GM12865 (cell line): ENCODE measurements at regions not wholly inside any gene's neighbourhood (a gene's known extent, or its start where the extent isn't known, plus 50 kb on each side); places are given as distances from the start of the nearest gene placed in this dataset.

ENCODE experiments used
- DNase-seq: peaks from one replicate; pipeline ENCODE4 v3.0.0; 2010; ENCODE audit warnings: low read depth
- H3K4me3 ChIP-seq: 2 replicates; pipeline ENCODE4 v1.5.1; 2011; ENCODE audit warnings: mild to moderate bottlenecking, low read depth, low read length, control low read depth
- TF ChIP-seq, protein P1 (sequence below): IDR thresholded peaks from 2 replicates; pipeline ENCODE4 v1.5.1; 2011; ENCODE audit warnings: low read length, control low read depth, low read depth, inconsistent platforms; ENCODE audit not compliant: insufficient read depth; ENCODE audit errors: missing control alignments

DNA sequence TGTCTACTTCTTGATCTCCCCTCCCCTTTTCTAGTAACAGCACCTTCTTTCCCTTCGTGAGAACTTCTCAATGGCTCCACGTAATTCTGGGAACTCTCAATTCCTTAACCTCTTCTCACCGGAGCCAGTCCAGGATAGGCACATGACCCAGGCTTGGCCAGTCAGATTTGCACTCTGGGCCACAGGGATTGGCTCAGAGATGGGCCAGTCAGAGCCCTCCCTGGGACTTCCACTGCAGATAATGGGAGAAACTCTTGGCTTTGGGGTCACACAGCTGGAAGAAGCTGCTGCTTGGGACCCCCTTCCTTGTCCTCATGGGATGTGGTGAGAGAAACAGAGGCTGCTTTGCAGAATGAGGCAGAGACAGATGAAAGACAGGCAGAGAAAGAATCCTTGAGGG is 302.3 kb downstream of the PTPRU start:
- TF ChIP-seq, protein P1, sequence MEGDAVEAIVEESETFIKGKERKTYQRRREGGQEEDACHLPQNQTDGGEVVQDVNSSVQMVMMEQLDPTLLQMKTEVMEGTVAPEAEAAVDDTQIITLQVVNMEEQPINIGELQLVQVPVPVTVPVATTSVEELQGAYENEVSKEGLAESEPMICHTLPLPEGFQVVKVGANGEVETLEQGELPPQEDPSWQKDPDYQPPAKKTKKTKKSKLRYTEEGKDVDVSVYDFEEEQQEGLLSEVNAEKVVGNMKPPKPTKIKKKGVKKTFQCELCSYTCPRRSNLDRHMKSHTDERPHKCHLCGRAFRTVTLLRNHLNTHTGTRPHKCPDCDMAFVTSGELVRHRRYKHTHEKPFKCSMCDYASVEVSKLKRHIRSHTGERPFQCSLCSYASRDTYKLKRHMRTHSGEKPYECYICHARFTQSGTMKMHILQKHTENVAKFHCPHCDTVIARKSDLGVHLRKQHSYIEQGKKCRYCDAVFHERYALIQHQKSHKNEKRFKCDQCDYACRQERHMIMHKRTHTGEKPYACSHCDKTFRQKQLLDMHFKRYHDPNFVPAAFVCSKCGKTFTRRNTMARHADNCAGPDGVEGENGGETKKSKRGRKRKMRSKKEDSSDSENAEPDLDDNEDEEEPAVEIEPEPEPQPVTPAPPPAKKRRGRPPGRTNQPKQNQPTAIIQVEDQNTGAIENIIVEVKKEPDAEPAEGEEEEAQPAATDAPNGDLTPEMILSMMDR: no peak
- DNase-seq: no peak
- no peak overlapping the region for H3K4me3 ChIP-seq

DNA sequence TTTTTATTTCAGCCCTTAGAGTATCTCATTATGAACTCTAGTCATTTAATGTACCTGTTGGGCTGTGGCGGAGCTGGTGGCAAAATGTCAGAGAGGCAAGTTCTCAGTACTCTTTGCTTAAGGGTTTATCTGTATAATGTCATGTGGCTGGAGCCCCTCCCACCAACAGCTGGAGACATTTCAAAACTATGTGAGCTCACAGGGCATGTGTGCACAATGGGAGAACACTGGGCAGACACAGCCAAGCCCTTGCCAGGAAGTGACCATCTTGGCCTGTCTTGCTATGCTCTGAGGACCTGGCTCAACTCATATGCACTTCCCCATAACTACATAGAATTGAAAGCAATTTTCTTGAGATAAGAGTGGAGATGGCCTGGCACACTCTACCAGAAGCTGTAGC is 296.4 kb downstream of the PTPRU start:
- no peak for DNase-seq
- no peak overlapping the region for H3K4me3 ChIP-seq
- TF ChIP-seq, protein P1: no peak

DNA sequence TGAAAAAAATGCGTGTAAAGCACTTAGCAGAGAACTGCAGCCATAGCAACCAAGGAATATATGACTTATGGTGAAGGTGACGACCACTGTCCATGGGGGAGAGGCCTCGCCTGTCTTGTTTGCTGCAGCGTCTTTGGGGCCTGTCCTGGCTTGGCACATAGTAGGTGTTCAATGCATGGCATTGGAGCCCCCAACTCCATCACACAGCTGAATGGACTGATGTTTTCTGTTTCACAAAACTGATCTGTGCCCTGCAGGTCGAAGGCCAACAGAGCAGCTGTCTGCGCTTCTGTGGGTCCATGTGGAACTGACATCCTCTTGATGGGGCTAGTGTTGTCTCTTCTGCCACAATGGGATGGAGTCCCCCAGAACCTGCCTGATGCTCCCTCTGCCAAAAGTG is 296.0 kb downstream of the PTPRU start:
- TF ChIP-seq, protein P1: no peak
- H3K4me3 ChIP-seq: no peak overlapping the region
- no peak for DNase-seq

DNA sequence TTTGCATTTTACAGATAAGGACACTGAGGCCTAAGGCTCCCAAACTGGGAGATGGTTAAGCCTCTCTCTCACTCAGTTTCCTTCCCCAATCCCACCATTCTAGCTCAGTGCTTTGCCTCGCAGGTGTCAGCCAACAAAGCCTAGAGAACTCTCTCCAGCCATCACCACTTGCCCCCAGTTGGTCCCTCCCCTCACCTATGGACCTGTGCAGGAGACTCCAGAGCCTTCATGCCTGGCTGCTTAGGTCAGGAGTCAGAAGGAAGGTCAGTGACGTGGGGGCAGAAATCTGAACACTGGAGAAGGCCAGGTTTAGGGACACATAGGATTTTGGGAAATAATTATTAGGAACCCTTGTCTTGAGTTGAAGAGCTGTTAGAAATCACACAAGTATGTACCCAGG is 295.3 kb downstream of the PTPRU start:
- H3K4me3 ChIP-seq: no peak overlapping the region
- TF ChIP-seq, protein P1: no peak
- no peak for DNase-seq

DNA sequence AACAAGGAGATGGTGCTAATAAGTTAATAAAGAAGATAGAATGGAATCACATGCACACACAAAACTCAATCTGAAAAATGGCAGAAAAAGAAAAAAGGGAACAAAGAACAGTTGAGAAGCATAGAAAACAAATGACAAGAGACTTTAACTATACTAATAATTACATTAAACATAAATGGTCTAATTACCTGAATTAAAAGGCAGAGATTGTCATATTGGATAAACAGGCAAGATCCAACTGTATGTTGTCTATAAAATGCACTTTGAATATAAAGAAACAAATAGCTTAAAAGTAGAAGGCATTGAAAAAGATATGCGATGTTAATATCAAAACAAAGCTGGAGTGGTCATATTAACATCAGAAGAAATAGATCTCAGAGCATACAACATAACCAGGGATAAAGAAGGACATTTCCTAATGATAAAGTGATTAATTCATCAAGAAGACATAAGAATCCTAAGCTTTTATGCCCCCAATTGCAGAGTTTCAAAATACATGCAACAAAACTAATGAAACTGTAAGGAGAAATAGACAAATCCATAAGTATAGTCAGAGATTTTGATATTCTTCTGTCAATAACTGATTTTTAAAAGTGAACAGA is 293.5 kb downstream of the PTPRU start:
- DNase-seq: no peak
- TF ChIP-seq, protein P1: no peak
- no peak overlapping the region for H3K4me3 ChIP-seq

DNA sequence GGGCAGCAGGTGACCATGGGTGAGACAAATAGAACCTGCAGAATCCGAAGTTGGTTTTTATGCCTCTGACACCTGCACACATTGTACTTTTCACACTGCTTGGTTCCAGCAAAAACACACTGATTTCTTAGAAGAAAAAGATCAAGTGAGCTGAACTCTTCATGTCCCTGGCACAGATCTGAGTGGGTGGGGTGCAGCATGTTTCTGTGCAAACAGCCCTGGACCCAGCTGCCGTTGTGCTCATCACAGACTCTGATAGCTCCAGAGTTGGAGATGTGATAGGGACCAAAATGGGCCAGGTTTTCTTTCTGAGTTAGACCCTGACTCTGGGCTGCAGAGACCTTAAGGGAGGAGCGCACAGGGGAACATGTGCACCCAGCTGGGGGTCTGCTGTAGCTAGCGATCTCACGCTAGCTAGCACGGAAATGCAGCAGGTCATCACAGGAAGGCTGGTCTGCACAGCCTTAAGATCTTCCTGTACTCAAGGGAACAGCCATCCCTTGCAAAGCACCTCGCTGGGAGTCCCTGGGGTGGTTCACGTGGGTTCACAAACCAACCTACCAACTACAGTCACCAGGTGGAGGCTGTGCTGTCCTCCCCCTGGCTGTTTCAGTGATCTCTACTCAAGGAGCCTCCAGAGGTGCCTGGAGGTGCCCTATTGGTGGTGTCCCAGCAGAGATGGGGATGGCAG is 291.1 kb downstream of the PTPRU start:
- H3K4me3 ChIP-seq: no peak overlapping the region
- TF ChIP-seq, protein P1: no peak
- DNase-seq: no peak

DNA sequence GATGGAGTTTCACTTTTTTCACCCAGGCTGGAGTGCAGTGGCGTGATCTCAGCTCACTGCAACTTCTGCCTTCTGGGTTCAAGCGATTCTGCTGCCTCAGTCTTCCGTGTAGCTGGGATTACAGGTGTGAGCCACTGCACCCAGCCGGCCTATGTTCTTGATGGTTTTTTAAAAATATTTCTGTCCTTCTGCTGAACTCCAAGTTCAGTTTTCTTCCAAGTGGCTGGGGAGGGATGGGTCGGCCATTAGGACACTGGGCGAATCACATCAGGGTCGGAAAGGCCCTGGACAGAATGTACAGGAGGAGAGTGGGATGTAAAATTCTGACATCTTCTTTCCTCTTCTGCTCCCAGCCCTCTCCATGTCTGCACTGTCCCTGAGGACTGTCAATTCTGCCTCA is 289.6 kb downstream of the PTPRU start:
- no peak overlapping the region for H3K4me3 ChIP-seq
- TF ChIP-seq, protein P1: no peak
- no peak for DNase-seq
